H1 (cell line): ENCODE measurements at regions not wholly inside any gene's neighbourhood (a gene's known extent, or its start where the extent isn't known, plus 50 kb on each side); places are given as distances from the start of the nearest gene placed in this dataset.

Experiments used
- CBX5 ChIP-seq: fragments of 300-800, 300-1000 bp; sonication (generic); IDR thresholded peaks from 2 replicates; pipeline ENCODE4 v1.7.1; 2016; ENCODE audit warnings: antibody characterized with exemption, low read length, low read depth
- GABPA ChIP-seq: IDR thresholded peaks from 2 replicates; pipeline ENCODE4 v1.6.1; 2011; ENCODE audit warnings: mild to moderate bottlenecking, low read length, moderate library complexity, borderline replicate concordance; ENCODE audit not compliant: insufficient read depth
- JUN ChIP-seq: IDR thresholded peaks from 2 replicates; pipeline ENCODE4 v1.6.1; 2011; ENCODE audit warnings: low read depth, mild to moderate bottlenecking, improper control_type of control experiment, low read length
- TF ChIP-seq, protein P1 (sequence below): fragments of 300-600 bp; sonication (generic); IDR thresholded peaks from 2 replicates; pipeline ENCODE4 v1.7.1; 2012; ENCODE audit warnings: low read length, moderate library complexity, mild to moderate bottlenecking, inconsistent platforms; ENCODE audit not compliant: insufficient replicate concordance

DNA sequence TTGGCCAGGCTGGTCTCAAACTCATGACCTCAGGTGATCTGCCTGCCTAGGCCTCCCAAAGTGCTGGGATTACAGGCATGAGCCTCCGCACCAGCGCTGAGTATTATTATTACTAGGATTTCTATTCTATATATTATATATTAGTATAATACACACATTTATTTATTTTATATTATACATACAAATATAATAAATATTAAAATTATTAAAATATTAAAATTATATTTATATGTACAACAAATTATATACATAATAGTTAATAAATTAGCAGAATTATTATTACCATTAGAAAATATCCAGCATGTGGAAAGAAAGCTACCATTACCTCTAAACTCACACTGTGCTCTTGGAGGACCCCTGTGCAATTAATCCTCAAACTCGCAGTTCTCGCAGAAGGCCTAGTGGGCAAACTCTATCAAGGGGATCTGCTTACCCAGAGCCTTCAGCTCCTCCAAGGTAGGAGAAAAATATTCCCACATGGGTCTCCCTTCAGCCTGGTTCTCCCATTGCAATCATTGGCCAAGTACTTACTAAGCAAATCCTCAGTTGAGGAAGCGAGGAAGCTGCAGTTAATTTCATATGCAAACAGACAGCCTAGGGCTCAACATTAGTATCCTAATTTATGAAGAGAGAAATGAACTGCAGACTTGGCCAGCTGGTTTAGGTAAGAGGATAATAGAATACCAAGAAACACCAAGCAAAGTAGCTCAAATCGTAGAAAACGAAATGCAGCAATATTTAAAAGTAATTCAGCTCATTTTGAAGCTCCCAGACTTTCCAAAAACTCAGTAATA, 241.4 kb upstream of the IRX5 start (continued):
- TF ChIP-seq, protein P1, sequence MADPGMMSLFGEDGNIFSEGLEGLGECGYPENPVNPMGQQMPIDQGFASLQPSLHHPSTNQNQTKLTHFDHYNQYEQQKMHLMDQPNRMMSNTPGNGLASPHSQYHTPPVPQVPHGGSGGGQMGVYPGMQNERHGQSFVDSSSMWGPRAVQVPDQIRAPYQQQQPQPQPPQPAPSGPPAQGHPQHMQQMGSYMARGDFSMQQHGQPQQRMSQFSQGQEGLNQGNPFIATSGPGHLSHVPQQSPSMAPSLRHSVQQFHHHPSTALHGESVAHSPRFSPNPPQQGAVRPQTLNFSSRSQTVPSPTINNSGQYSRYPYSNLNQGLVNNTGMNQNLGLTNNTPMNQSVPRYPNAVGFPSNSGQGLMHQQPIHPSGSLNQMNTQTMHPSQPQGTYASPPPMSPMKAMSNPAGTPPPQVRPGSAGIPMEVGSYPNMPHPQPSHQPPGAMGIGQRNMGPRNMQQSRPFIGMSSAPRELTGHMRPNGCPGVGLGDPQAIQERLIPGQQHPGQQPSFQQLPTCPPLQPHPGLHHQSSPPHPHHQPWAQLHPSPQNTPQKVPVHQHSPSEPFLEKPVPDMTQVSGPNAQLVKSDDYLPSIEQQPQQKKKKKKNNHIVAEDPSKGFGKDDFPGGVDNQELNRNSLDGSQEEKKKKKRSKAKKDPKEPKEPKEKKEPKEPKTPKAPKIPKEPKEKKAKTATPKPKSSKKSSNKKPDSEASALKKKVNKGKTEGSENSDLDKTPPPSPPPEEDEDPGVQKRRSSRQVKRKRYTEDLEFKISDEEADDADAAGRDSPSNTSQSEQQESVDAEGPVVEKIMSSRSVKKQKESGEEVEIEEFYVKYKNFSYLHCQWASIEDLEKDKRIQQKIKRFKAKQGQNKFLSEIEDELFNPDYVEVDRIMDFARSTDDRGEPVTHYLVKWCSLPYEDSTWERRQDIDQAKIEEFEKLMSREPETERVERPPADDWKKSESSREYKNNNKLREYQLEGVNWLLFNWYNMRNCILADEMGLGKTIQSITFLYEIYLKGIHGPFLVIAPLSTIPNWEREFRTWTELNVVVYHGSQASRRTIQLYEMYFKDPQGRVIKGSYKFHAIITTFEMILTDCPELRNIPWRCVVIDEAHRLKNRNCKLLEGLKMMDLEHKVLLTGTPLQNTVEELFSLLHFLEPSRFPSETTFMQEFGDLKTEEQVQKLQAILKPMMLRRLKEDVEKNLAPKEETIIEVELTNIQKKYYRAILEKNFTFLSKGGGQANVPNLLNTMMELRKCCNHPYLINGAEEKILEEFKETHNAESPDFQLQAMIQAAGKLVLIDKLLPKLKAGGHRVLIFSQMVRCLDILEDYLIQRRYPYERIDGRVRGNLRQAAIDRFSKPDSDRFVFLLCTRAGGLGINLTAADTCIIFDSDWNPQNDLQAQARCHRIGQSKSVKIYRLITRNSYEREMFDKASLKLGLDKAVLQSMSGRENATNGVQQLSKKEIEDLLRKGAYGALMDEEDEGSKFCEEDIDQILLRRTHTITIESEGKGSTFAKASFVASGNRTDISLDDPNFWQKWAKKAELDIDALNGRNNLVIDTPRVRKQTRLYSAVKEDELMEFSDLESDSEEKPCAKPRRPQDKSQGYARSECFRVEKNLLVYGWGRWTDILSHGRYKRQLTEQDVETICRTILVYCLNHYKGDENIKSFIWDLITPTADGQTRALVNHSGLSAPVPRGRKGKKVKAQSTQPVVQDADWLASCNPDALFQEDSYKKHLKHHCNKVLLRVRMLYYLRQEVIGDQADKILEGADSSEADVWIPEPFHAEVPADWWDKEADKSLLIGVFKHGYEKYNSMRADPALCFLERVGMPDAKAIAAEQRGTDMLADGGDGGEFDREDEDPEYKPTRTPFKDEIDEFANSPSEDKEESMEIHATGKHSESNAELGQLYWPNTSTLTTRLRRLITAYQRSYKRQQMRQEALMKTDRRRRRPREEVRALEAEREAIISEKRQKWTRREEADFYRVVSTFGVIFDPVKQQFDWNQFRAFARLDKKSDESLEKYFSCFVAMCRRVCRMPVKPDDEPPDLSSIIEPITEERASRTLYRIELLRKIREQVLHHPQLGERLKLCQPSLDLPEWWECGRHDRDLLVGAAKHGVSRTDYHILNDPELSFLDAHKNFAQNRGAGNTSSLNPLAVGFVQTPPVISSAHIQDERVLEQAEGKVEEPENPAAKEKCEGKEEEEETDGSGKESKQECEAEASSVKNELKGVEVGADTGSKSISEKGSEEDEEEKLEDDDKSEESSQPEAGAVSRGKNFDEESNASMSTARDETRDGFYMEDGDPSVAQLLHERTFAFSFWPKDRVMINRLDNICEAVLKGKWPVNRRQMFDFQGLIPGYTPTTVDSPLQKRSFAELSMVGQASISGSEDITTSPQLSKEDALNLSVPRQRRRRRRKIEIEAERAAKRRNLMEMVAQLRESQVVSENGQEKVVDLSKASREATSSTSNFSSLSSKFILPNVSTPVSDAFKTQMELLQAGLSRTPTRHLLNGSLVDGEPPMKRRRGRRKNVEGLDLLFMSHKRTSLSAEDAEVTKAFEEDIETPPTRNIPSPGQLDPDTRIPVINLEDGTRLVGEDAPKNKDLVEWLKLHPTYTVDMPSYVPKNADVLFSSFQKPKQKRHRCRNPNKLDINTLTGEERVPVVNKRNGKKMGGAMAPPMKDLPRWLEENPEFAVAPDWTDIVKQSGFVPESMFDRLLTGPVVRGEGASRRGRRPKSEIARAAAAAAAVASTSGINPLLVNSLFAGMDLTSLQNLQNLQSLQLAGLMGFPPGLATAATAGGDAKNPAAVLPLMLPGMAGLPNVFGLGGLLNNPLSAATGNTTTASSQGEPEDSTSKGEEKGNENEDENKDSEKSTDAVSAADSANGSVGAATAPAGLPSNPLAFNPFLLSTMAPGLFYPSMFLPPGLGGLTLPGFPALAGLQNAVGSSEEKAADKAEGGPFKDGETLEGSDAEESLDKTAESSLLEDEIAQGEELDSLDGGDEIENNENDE, result no peak
- TF ChIP-seq JUN (no peak), CBX5 (no peak), GABPA (no peak)
- TF ChIP-seq, all 59 proteins: peak for 0
